Astrocyte of the spinal cord (primary cell): ENCODE measurements at regions not wholly inside any gene's neighbourhood (a gene's known extent, or its start where the extent isn't known, plus 50 kb on each side); places are given as distances from the start of the nearest gene placed in this dataset.
"Not testable (repeated sequence)": the region's sequence is repeated elsewhere in the genome, so short reads cannot be mapped to it uniquely, and the experiment has no call there.

Experiments
- DNase-seq: peaks from one replicate; pipeline ENCODE4 v3.0.0; 2011; ENCODE audit warnings: low read depth, low spot score
- H3K4me3 ChIP-seq: 2 replicates; pipeline ENCODE4 v1.5.1; 2011; ENCODE audit warnings: low read depth, mild to moderate bottlenecking, low read length, moderate library complexity
- CTCF ChIP-seq: IDR thresholded peaks from 2 replicates; pipeline ENCODE4 v1.5.1; 2012; ENCODE audit warnings: low read depth, mild to moderate bottlenecking, low read length, inconsistent platforms
- in situ Hi-C: cut with HindIII; loops from 2 replicates; pipeline ENCODE4 v1.10.0; 2017; ENCODE audit warnings: low sequenced_read_pairs

DNA sequence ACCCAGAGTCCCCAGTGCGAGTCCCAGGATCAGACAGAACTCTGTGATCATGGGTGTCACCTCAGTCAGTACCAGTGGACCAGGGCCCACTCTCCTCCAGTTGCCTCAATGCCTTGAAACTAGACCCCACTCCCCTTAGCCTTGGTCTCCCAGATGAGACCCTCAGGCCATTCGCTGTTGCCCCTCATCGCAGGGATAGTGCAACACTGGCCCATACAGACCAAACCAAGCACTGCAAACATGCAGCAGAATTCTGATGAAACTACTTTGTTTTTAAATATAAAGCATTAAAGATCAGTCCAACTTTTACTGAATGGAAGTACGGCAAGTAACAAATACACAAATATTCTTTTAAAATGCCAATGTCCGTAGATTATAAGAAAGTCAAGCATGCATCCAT, 101.2 kb upstream of the NT5E start:
- in situ Hi-C loops: no loop called here
- TF ChIP-seq CTCF: no peak
- no peak for DNase-seq
- H3K4me3 ChIP-seq: no peak overlapping the region

DNA sequence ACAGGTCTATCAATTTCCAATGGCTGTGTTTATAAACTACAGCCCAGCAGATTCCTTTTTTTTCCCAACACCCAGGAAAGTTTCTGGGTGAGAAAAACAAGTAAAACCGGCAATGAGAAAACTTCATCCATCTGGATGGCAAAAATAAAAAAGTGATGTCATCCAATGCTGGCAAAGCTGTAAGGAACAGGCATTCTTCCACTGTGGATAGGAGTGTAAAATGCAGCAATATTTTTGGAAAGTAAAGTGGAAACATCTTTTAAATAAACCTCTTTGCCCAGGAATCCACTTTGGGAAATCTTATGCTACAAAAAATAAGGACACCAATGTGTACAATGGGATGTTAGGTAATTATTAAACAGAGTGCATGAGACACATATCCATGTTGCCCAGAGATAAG, 102.1 kb upstream of the NT5E start:
- in situ Hi-C loops: no loop called here
- TF ChIP-seq CTCF: no peak

GRCh38 chr6:85346196-85346595, 103.7 kb upstream of the NT5E start:
- TF ChIP-seq CTCF: no peak
- no peak for DNase-seq
- H3K4me3 ChIP-seq: no peak overlapping the region
- in situ Hi-C loops: no loop called here

More for the DNA sequence above, 102.1 kb upstream of the NT5E start:
- H3K4me3 ChIP-seq: no peak overlapping the region
- DNase-seq: no peak

DNA sequence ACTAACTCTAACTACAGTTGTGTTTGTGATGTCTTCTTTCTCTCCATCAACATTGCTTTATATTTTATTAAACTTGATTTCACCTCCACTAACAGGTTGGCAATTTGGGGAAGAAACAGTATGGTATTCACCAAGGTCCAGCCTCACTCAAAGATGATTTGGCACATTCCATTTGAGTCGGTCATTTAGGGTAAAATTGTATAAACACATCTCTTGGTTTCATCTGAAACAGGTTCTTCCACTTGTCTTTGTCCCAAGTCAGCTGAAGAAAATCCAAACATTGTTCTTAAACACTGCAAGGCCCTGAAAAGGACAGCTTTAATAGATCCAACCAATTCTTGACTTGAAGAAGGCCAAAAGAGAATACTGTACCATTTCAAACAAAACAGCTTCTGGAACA, 104.9 kb upstream of the NT5E start:
- in situ Hi-C loops: no loop called here

DNA sequence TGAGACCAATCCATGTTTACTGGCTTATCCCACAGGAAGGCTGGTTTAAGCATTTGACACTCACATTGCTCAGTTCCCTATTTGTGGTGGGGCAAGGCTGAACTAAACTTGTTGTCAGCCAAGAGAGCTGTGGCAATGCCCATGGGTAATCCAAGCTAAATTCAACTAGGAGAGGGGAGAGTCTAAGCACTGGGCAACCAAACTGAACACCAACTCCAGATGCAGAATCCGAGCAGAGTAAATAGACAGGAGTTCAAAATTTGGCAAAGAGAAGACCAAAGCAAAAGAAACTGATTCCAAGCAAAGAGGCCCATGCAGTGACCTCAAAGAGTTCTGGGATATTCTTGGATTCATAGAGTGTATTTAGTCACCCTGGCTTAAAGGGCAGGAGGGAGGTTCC, 106.5 kb upstream of the NT5E start:
- no peak for DNase-seq
- in situ Hi-C loops: no loop called here
- TF ChIP-seq CTCF: no peak
- H3K4me3 ChIP-seq: no peak overlapping the region

More for the DNA sequence above, 104.9 kb upstream of the NT5E start:
- no peak for DNase-seq
- no peak for TF ChIP-seq CTCF
- H3K4me3 ChIP-seq: no peak overlapping the region

GRCh38 chr6:85329196-85329595, 120.7 kb upstream of the NT5E start:
- H3K4me3 ChIP-seq: no peak overlapping the region
- no peak for TF ChIP-seq CTCF
- no peak for DNase-seq
- in situ Hi-C loops: no loop called here

GRCh38 chr6:85325811-85326210, 124.1 kb upstream of the NT5E start:
- in situ Hi-C loops, DNase-seq, H3K4me3 ChIP-seq: not testable (repeated sequence)
